Pancreas (tissue), 10 donors: ENCODE measurements at regions not wholly inside any gene's neighbourhood (a gene's known extent, or its start where the extent isn't known, plus 50 kb on each side); places are given as distances from the start of the nearest gene placed in this dataset.

Source experiments
- ATAC-seq, 4 donors: fragments of 200-7000 bp; cut with Tn5 transposase; one replicate each; pipeline versions ENCODE4 v1.8.0 to v1.9.1; 2020; ENCODE audit warnings: mild to moderate bottlenecking in 4 of 4, moderate library complexity in 4 of 4
- DNase-seq, 6 donors: peaks; one replicate each; pipeline ENCODE4 v3.0.0-alpha.2; 2020
- FAIRE-seq: peaks from 2 replicates; lab custom pipeline; 2012; peaks lifted over from hg19 to GRCh38; lab: Jason Lieb, UNC
- H3K27ac ChIP-seq, 4 donors: fragments of 200-600 bp; sonication (generic); 1 replicate in 3 of 4; 2 replicates in 1 of 4; pipeline versions ENCODE4 v1.5.0 to v1.8.0; 2020
- H3K27me3 ChIP-seq, 4 donors: fragments of 200-600 bp; one replicate each; pipeline ENCODE4 v1.8.0; 2021
- H3K36me3 ChIP-seq, 3 donors: fragments of 200-600 bp; sonication (generic) in 1 of 3; one replicate each; pipeline versions ENCODE4 v1.5.0 to v1.8.0; 2020 to 2021
- H3K4me1 ChIP-seq, 3 donors: fragments of 200-600 bp; one replicate each; pipeline ENCODE4 v1.8.0; 2021
- H3K4me3 ChIP-seq, 4 donors: fragments of 200-600 bp; sonication (generic) in 2 of 4; one replicate each; pipeline versions ENCODE4 v1.5.0 to v1.8.0; 2020 to 2021
- H3K9me3 ChIP-seq, 4 donors: fragments of 200-600 bp; one replicate each; pipeline ENCODE4 v1.8.0; 2021
- CTCF ChIP-seq, 4 donors: fragments of 200-600 bp; sonication (generic) in 3 of 4; IDR thresholded peaks; one replicate each; pipeline versions ENCODE4 v1.5.0 to v1.8.0; 2021; ENCODE audit warnings: antibody characterized with exemption in 4 of 4
- WGBS, 2 donors: extraction: QIAGEN DNeasy Blood & Tissue Kit; methylation state at CpG; one replicate each; pipeline ENCODE4 v1.1.7; 2013; 5-methylcytosine and 5-hydroxymethylcytosine counted together
- intact Hi-C, 3 donors: fragments of 100-400 bp; cut with DNase I; formaldehyde crosslinking; loops; one replicate each; pipeline versions ENCODE4 v1.11.1 to v1.14.2; 2022
- donor health status: healthy with polysubstance abuse.
- donor health status: DM: no; HTN: no; CAD: no; lungs with moderate emphysema.
- donor health status: DM: no; HTN: no; CAD: no.
- donor health status: control.
- donor health status: control.
- donor health status: Bipolar disorder and iron deficiency.
- donor health status: DM: yes; HTN: yes; CAD: no.
- donor health status: DM: no; HTN: no; CAD: no.
- donor health status: DM: no; HTN: no; CAD: no.
- donor health status: DM: yes; HTN: yes; CAD: no.

- intact Hi-C loops = no loop called here
- ATAC-seq (no peak), DNase-seq (no peak), FAIRE-seq (no peak)
- no peaks in the 10 kb centered on the region for H3K27me3 ChIP-seq
- no peak for TF ChIP-seq CTCF (IDR thresholded peaks at IDR 0.05)
- H3K27ac ChIP-seq = no peak overlapping the region
- no peaks in the 10 kb centered on the region for H3K9me3 ChIP-seq
- 64 to 80% methylated on average over 1 of the region's 1 CpG for WGBS, 2 donors
- H3K4me3 ChIP-seq = no peak overlapping the region
- no peaks in the 10 kb centered on the region for H3K36me3 ChIP-seq
- no peaks in the 10 kb centered on the region for H3K4me1 ChIP-seq
Observed at GRCh38 chr3:18786650-18787323, 361.5 kb upstream of the KCNH8 start.

DNA sequence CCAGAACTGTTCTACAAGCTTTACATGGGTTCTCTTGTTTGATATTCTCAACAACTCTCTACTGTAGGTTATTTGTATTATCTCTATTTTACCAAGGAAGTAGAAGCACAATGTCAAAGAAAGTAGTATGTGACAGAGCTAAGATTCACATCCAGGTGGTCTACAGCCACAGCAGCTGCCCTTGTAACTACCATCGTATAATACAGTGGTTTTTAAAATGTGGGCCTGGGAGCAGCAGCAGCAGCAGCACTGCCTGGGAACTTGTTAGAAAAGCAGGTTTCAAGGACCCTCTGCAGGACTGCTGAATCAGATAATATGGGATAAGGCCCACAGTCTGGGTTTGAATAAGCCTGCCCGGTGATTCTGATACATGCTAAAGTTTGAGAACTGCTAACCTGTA, 357.1 kb upstream of the SATB1 start:
- Histone ChIP-seq H3K27ac (no peak overlapping the region), H3K36me3 (no peaks in the 10 kb centered on the region), H3K9me3 (no peaks in the 10 kb centered on the region), H3K27me3 (no peaks in the 10 kb centered on the region), H3K4me3 (no peak overlapping the region), H3K4me1 (peaks cover 0 to 10% (median 0%) of the 10 kb centered on the region in 3 donors)
- DNase-seq (no peak), FAIRE-seq (no peak), ATAC-seq (no peak)
- WGBS, 2 donors = 57 to 62% methylated on average over 2 of the region's 2 CpGs
- TF ChIP-seq CTCF (IDR thresholded peaks at IDR 0.05) = no peak
- intact Hi-C loops = no loop called here

GRCh38 chr3:18780959-18781358, 355.8 kb upstream of the SATB1 start:
- Histone ChIP-seq H3K36me3 (no peaks in the 10 kb centered on the region), H3K27ac (no peak overlapping the region), H3K4me1 (peaks cover 0 to 10% (median 0%) of the 10 kb centered on the region in 3 donors), H3K27me3 (no peaks in the 10 kb centered on the region), H3K4me3 (no peak overlapping the region), H3K9me3 (no peaks in the 10 kb centered on the region)
- WGBS, 2 donors = 84 to 88% methylated on average over 3 of the region's 3 CpGs
- ATAC-seq (no peak), FAIRE-seq (no peak), DNase-seq (no peak)
- TF ChIP-seq CTCF (IDR thresholded peaks at IDR 0.05) = no peak
- intact Hi-C loops = no loop called here

GRCh38 chr3:18779704-18780103, 354.6 kb upstream of the SATB1 start:
- Histone ChIP-seq H3K27me3 (no peaks in the 10 kb centered on the region), H3K36me3 (no peaks in the 10 kb centered on the region), H3K4me3 (no peak overlapping the region), H3K4me1 (peaks cover 0 to 10% (median 0%) of the 10 kb centered on the region in 3 donors), H3K27ac (no peak overlapping the region), H3K9me3 (no peaks in the 10 kb centered on the region)
- 15 to 20% methylated on average over 2 of the region's 2 CpGs for WGBS, 2 donors
- intact Hi-C loops = no loop called here
- TF ChIP-seq CTCF (IDR thresholded peaks at IDR 0.05) = no peak
- peak in 2 of 4 donors; percentile 59 to 62 for ATAC-seq
- DNase-seq = no peak
- no peak for FAIRE-seq

DNA sequence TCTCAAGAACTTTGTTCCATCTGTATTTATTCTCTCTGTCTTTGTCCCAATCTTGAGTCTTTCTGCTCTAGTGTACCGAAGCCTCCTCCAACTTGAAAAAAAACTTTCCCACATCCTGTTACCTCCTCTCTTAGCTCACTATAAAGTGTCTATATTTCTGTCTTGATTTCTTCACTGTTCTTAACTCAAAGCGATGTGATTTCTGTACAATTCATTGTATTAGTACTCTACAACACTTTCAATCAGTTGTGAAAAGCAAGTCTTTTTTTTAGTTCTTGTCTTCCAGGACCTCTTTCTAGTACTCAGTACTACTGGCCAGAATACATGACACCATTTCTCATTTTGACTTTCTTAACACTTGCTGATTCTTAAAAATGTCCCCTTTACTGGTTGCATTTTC, 353.5 kb upstream of the SATB1 start:
- Histone ChIP-seq H3K9me3 (no peaks in the 10 kb centered on the region), H3K4me1 (peaks cover 0 to 10% (median 0%) of the 10 kb centered on the region in 3 donors), H3K36me3 (no peaks in the 10 kb centered on the region), H3K4me3 (no peak overlapping the region), H3K27me3 (no peaks in the 10 kb centered on the region), H3K27ac (no peak overlapping the region)
- no peak for DNase-seq
- 47 to 71% methylated on average over 2 of the region's 2 CpGs for WGBS, 2 donors
- intact Hi-C loops = no loop called here
- FAIRE-seq = no peak
- no peak for ATAC-seq
- no peak for TF ChIP-seq CTCF (IDR thresholded peaks at IDR 0.05)
